Spleen (tissue), 11 donors: ENCODE measurements at regions not wholly inside any gene's neighbourhood (a gene's known extent, or its start where the extent isn't known, plus 50 kb on each side); places are given as distances from the start of the nearest gene placed in this dataset.

ENCODE experiments used
- DNase-seq: peaks from one replicate; pipeline ENCODE4 v3.0.0-alpha.2; 2020
- H3K27ac ChIP-seq, 8 donors: fragments of 200-600 bp; sonication (generic) in 7 of 8; 1 replicate in 4 of 8; 2 replicates in 4 of 8; pipeline versions ENCODE4 v1.5.0 to v1.8.0; 2016 to 2021; ENCODE audit warnings: inconsistent platforms in 4 of 8, mild to moderate bottlenecking in 4 of 8, moderate library complexity in 1 of 8
- H3K27me3 ChIP-seq, 7 donors: fragments of 200-600 bp; sonication (generic) in 6 of 7; replicated peaks in 1 of 7; 1 replicate in 4 of 7; 2 replicates in 3 of 7; pipeline versions ENCODE4 v1.5.0 to v1.8.0; 2016 to 2021; ENCODE audit warnings: inconsistent platforms in 3 of 7, mild to moderate bottlenecking in 1 of 7
- H3K36me3 ChIP-seq, 6 donors: fragments of 200-600 bp; sonication (generic) in 5 of 6; 1 replicate in 4 of 6; 2 replicates in 2 of 6; pipeline versions ENCODE4 v1.5.0 to v1.8.0; 2016 to 2021; ENCODE audit warnings: inconsistent platforms in 2 of 6
- H3K4me1 ChIP-seq, 6 donors: fragments of 200-600 bp; sonication (generic) in 5 of 6; 1 replicate in 3 of 6; 2 replicates in 3 of 6; pipeline versions ENCODE4 v1.5.0 to v1.8.0; 2016 to 2021; ENCODE audit warnings: inconsistent platforms in 3 of 6
- H3K4me3 ChIP-seq, 8 donors: fragments of 200-600 bp; sonication (generic) in 7 of 8; 1 replicate in 4 of 8; 2 replicates in 4 of 8; pipeline versions ENCODE4 v1.5.0 to v1.8.0; 2016 to 2021; ENCODE audit warnings: inconsistent platforms in 4 of 8, mild to moderate bottlenecking in 4 of 8, moderate library complexity in 2 of 8
- H3K9me3 ChIP-seq, 8 donors: fragments of 200-600 bp; sonication (generic) in 7 of 8; 1 replicate in 4 of 8; 2 replicates in 4 of 8; pipeline versions ENCODE4 v1.5.0 to v1.8.0; 2016 to 2021; ENCODE audit warnings: inconsistent platforms in 4 of 8
- POLR2A ChIP-seq, 3 donors: fragments of 450-650 bp; IDR thresholded peaks; one replicate each; pipeline ENCODE4 v1.5.1; 2017; ENCODE audit warnings: antibody characterized with exemption in 3 of 3, mild to moderate bottlenecking in 1 of 3
- POLR2AphosphoS5 ChIP-seq, 3 donors: sonication (generic); formaldehyde crosslinking; IDR thresholded peaks; one replicate each; pipeline ENCODE4 v1.5.1; 2017; ENCODE audit warnings: antibody characterized with exemption in 3 of 3
- WGBS, 5 donors: extraction: QIAGEN DNeasy Blood & Tissue Kit in 3 of 5; methylation state at CpG; one replicate each; pipeline versions ENCODE4 v1.1.5 to v1.1.7; 2013 to 2018; 5-methylcytosine and 5-hydroxymethylcytosine counted together
- intact Hi-C: fragments of 100-400 bp; cut with DNase I; formaldehyde crosslinking; loops from one replicate; pipeline ENCODE4 v1.15.0; 2023; ENCODE audit warnings: low total_unique reads
- TF ChIP-seq, protein P1 (sequence below), 11 experiments: fragments of 200-600 bp in 7 of 11; fragments of 450-650 bp in 4 of 11; sonication (generic) in 4 of 11; IDR thresholded peaks in 8 of 11; conservative IDR thresholded peaks in 3 of 11; 1 replicate in 7 of 11; 2 replicates in 4 of 11; pipeline versions ENCODE4 v1.4.0 to v1.8.0; 2016 to 2021; ENCODE audit warnings: antibody characterized with exemption in 11 of 11, inconsistent platforms in 4 of 11, mild to moderate bottlenecking in 1 of 11
- donor health status: healthy with polysubstance abuse.
- donor health status: DM: no; HTN: no; CAD: no; lungs with moderate emphysema.
- donor health status: DM: no; HTN: no; CAD: no.
- donor health status: Bipolar disorder and iron deficiency.
- donor health status: healthy.
- donor health status: DM: no; HTN: no; CAD: no.
- donor health status: DM: yes; HTN: yes; CAD: no.

DNA sequence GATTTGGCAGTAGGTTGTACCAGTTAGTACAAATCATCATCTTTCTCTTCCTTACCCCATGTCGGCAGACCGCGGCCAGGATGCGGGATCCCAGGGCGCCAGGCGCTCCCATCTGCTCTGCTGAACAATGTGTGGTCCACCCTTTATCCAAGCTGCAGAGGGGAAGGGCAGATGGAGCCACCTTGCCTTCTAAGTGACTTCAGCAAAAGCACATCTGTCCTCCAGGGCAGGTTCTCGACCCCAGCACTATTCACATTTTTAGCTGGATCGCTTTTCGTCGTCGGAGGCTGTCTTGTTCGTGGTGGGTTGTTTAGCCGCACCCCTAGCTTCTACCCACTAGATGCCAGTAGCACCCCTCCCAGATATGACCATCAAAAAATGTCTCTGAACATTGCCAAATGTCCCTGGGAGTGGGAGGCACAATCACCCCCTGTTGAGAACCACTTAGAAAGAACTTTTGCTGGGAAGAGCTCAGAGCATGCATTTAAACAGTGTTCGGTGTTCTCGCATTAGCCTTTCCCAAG is 58.1 kb upstream of the SIM2 start:
- H3K9me3 ChIP-seq: peaks cover 0 to 20% (median 15%) of the 10 kb centered on the region in 8 donors
- peaks cover 0 to 31% (median 0%) of the 10 kb centered on the region in 7 donors for H3K27me3 ChIP-seq
- H3K4me1 ChIP-seq: no peaks in the 10 kb centered on the region
- TF ChIP-seq POLR2A (IDR thresholded peaks at IDR 0.05) (no peak), POLR2AphosphoS5 (IDR thresholded peaks at IDR 0.05) (no peak)
- TF ChIP-seq, protein P1, sequence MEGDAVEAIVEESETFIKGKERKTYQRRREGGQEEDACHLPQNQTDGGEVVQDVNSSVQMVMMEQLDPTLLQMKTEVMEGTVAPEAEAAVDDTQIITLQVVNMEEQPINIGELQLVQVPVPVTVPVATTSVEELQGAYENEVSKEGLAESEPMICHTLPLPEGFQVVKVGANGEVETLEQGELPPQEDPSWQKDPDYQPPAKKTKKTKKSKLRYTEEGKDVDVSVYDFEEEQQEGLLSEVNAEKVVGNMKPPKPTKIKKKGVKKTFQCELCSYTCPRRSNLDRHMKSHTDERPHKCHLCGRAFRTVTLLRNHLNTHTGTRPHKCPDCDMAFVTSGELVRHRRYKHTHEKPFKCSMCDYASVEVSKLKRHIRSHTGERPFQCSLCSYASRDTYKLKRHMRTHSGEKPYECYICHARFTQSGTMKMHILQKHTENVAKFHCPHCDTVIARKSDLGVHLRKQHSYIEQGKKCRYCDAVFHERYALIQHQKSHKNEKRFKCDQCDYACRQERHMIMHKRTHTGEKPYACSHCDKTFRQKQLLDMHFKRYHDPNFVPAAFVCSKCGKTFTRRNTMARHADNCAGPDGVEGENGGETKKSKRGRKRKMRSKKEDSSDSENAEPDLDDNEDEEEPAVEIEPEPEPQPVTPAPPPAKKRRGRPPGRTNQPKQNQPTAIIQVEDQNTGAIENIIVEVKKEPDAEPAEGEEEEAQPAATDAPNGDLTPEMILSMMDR (IDR thresholded peaks at IDR 0.05 in 8 of 11, conservative IDR thresholded peaks at IDR 0.05 in 3 of 11): no peak
- H3K4me3 ChIP-seq: no peak overlapping the region
- WGBS, 5 donors: 64 to 86% (median 80%) methylated on average over 15 of the region's 15 CpGs
- H3K36me3 ChIP-seq: no peaks in the 10 kb centered on the region
- DNase-seq: no peak
- H3K27ac ChIP-seq: no peak overlapping the region
- intact Hi-C loops: no loop called here

DNA sequence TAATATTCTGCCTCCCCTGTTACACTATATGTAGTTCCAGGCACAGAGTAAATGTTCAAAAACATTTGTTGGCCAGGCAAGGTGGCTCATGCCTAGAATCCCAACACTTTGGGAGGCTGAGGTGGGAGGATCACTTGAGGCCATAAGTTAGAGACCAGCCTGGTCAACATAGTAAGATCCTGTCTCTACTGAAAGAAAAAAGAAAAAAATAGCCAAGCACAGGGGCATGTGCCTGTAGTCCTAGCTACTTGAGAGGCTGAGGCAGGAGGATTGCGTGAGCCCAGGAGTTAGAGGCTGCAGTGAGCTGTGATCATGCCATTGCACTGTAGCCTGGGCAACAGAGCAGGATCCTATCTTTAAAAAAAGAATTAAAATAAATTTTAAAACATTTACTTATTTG is 57.6 kb upstream of the SIM2 start:
- no peak overlapping the region for H3K4me3 ChIP-seq

DNA sequence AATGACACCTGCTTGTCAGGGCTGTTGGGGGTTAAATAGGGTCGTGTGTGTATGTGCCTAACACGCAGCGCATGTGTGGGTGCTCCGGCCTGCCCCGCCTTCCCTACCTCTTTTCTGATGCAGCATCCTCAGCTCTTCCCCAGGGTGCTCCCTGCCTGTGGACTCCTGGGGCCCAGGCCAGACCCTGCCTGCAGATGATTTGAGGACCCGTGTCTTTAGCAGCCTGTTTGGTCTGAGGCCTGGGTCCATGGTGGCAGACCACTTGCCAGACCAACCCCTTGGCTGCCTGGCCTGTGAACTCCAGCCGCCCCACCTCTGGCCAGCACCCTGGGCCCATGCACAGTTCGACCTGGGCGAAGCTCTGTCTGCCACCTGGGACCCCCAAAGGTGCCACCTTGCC is 57.0 kb upstream of the SIM2 start:
- no peak for DNase-seq
- H3K4me3 ChIP-seq: no peak overlapping the region
- intact Hi-C loops: no loop called here
- H3K4me1 ChIP-seq: no peaks in the 10 kb centered on the region
- H3K9me3 ChIP-seq: peaks cover 0 to 9% (median 4%) of the 10 kb centered on the region in 8 donors
- H3K36me3 ChIP-seq: no peaks in the 10 kb centered on the region
- WGBS, 5 donors: 78 to 92% (median 87%) methylated on average over 6 to 9 of the region's 9 CpGs
- TF ChIP-seq POLR2AphosphoS5 (IDR thresholded peaks at IDR 0.05): no peak
- TF ChIP-seq, protein P1 (IDR thresholded peaks at IDR 0.05 in 8 of 11, conservative IDR thresholded peaks at IDR 0.05 in 3 of 11): no peak
- TF ChIP-seq POLR2A (IDR thresholded peaks at IDR 0.05): no peak
- H3K27ac ChIP-seq: no peak overlapping the region
- peaks cover 0 to 39% (median 6%) of the 10 kb centered on the region in 7 donors for H3K27me3 ChIP-seq

More for the DNA sequence above, 57.6 kb upstream of the SIM2 start:
- H3K4me1 ChIP-seq: no peaks in the 10 kb centered on the region
- TF ChIP-seq, protein P1 (IDR thresholded peaks at IDR 0.05 in 8 of 11, conservative IDR thresholded peaks at IDR 0.05 in 3 of 11): no peak
- peaks cover 0 to 34% (median 2%) of the 10 kb centered on the region in 7 donors for H3K27me3 ChIP-seq
- no peak for DNase-seq
- H3K9me3 ChIP-seq: peaks cover 0 to 14% (median 9%) of the 10 kb centered on the region in 8 donors
- H3K27ac ChIP-seq: no peak overlapping the region
- no peaks in the 10 kb centered on the region for H3K36me3 ChIP-seq
- 93 to 100% (median 97%) methylated on average over 1 of the region's 1 CpG for WGBS, 5 donors
- intact Hi-C loops: no loop called here

DNA sequence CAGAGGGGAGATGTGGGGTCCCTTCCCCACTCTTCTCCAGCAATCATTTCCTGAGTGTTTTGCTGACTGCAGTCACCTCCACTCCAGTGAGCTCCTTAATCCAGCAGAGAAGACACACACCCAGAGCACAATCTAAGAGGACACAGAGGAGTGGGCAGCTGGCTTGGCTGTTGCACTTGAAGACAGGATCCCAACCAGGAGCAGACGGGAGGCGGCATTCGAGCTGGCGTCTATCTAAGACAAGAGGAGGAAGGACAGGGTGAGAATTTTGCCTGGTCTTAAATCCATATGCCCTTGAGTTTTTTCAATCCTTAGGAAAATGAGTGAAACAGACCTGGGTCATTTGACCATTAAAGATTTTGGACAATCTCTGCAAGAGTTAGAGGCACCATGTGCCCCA is 56.1 kb upstream of the SIM2 start:
- TF ChIP-seq, protein P1 (IDR thresholded peaks at IDR 0.05 in 8 of 11, conservative IDR thresholded peaks at IDR 0.05 in 3 of 11): no peak
- TF ChIP-seq POLR2A (IDR thresholded peaks at IDR 0.05) (no peak), POLR2AphosphoS5 (IDR thresholded peaks at IDR 0.05) (no peak)
- DNase-seq: no peak
- 81 to 99% (median 91%) methylated on average over 4 of the region's 4 CpGs for WGBS, 5 donors
- Histone ChIP-seq H3K9me3 (no peaks in the 10 kb centered on the region), H3K27ac (no peak overlapping the region), H3K27me3 (peaks cover 0 to 46% (median 6%) of the 10 kb centered on the region in 7 donors), H3K36me3 (no peaks in the 10 kb centered on the region), H3K4me3 (no peak overlapping the region), H3K4me1 (no peaks in the 10 kb centered on the region)
- intact Hi-C loops: no loop called here
